ENCODE measurements at regions not wholly inside any gene's neighbourhood (a gene's known extent, or its start where the extent isn't known, plus 50 kb on each side); places are given as distances from the start of the nearest gene placed in this dataset.

DNA sequence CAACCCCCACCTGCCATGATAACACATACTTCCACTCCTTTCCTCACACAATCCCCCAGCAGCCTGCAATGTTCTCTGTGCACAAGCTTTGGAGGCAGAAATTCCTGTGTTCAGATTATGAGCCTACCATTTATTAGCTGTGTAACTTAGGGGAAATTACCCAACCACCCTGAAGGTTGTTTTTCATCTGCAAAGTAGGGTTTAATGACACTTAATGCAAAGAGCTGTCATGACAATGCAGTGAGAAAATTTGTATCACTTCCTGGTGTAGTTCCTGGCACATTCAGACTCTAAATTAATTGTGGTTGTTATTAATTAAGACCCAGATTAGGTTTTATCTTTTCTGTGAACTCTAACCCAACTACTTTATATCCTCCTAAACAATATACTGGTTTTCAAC, 122.4 kb upstream of the DYRK2 start:
- TF ChIP-seq POLR2A (IDR thresholded peaks at IDR 0.05; ENCODE audit: low read length) (no peak), GATA1 (IDR thresholded peaks at IDR 0.05; ENCODE audit: low read depth, low read length) (no peak)

All from erythroblast (primary cell).